GM12874 (cell line): ENCODE measurements at regions not wholly inside any gene's neighbourhood (a gene's known extent, or its start where the extent isn't known, plus 50 kb on each side); places are given as distances from the start of the nearest gene placed in this dataset.

Experiments used
- CTCF ChIP-seq: IDR thresholded peaks from 2 replicates; pipeline ENCODE4 v1.5.1; 2011; ENCODE audit warnings: low read depth, mild to moderate bottlenecking, control low read depth, low read length, moderate library complexity; ENCODE audit not compliant: insufficient read depth

GRCh38 chr4:64899563-64899962 is 490.3 kb upstream of the TECRL start:
- TF ChIP-seq CTCF, result no peak

GRCh38 chr4:64897683-64898082 is 488.4 kb upstream of the TECRL start:
- TF ChIP-seq CTCF, result no peak

- TF ChIP-seq CTCF, result no peak
Measured at GRCh38 chr4:64895031-64895430, 485.8 kb upstream of the TECRL start.

GRCh38 chr4:64893205-64893604 is 484.0 kb upstream of the TECRL start:
- no peak for TF ChIP-seq CTCF

GRCh38 chr4:64889906-64890610 is 480.8 kb upstream of the TECRL start:
- TF ChIP-seq CTCF, result no peak

GRCh38 chr4:64883087-64883807 is 474.0 kb upstream of the TECRL start:
- no peak for TF ChIP-seq CTCF

GRCh38 chr4:64882311-64883086 is 473.2 kb upstream of the TECRL start:
- no peak for TF ChIP-seq CTCF
